Testis (tissue), 2 donors: ENCODE measurements at regions not wholly inside any gene's neighbourhood (a gene's known extent, or its start where the extent isn't known, plus 50 kb on each side); places are given as distances from the start of the nearest gene placed in this dataset.

Source experiments
- CTCF ChIP-seq, 3 experiments: fragments of 450-650 bp in 2 of 3; fragments of 200-600 bp in 1 of 3; sonication (generic) in 1 of 3; IDR thresholded peaks; one replicate each; pipeline ENCODE4 v1.5.1; 2016 to 2019; ENCODE audit warnings: antibody characterized with exemption in 3 of 3, mild to moderate bottlenecking in 2 of 3, moderate library complexity in 1 of 3
- POLR2A ChIP-seq: fragments of 450-650 bp; IDR thresholded peaks from one replicate; pipeline ENCODE4 v1.6.1; 2017; ENCODE audit warnings: antibody characterized with exemption, mild to moderate bottlenecking, moderate library complexity

DNA sequence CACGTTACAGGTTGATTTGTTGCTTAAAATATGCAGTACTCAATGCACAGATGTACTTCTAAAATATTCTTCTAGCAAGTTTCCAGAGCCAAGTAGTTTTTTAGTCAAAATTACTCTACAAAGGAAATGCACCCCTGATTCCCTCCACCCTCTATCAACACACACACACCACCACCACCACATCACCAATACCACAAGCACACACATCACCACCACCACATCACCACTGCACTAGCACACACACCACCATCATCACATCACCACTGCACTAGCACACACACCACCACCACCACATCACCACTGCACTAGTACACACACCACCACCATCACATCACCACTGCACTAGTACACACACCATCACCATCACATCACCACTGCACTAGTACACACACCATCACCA lies 105.2 kb upstream of the FRG1 start:
- no peak for TF ChIP-seq POLR2A
- TF ChIP-seq CTCF (IDR thresholded peaks at IDR 0.05): no peak
